GM21717 (cell line): ENCODE measurements at regions not wholly inside any gene's neighbourhood (a gene's known extent, or its start where the extent isn't known, plus 50 kb on each side); places are given as distances from the start of the nearest gene placed in this dataset.
"Not testable (repeated sequence)": the region's sequence is repeated elsewhere in the genome, so short reads cannot be mapped to it uniquely, and the experiment has no call there.

Experiments used
- ATAC-seq: cut with Tn5 transposase; IDR thresholded peaks from one replicate; pipeline ENCODE4 v1.9.1; 2021; ENCODE audit warnings: mild to moderate bottlenecking, moderate library complexity; ENCODE audit not compliant: unreplicated experiment

DNA sequence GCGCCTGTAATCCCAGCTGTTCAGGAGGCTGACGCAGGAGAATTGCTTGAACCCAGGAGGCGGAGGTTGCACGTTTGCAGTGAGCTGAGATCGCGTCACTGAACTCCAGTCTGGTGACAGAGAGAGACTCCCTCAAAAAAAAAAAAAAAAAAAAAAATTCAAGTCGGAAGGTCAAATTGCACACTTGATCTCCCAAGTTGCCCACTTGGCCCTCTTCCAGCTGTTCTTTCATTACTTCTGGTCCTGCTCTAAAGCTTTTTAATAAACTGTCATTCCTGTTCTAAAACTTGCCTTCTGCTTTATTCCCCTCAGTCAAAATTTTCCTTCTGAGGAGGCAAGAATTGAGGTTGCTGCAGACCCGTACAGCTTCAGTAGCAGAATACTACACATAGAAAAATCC, 2358.0 kb downstream of the ARAP2 start:
- no peak for ATAC-seq

GRCh38 chr4:33890841-33891240, 2353.5 kb downstream of the ARAP2 start:
- no peak for ATAC-seq

DNA sequence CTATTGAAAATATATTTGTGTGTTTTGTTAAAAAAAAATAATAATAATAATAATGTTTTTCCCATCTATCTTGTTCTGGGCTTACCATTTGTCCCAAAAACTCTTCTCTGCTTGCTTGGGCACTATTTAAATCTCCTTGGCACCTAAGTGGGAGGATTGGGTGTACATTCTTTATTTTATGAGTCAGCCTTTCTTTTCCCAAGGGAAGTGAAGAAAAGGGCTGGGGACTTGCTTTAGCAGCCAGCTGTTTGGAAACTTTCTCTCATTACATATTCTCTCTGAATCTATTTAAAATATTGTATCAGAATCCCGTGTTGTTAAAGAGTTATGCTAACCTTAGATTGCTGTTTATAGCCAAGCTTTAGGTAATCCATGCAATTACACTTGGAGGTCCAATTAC, 2332.4 kb downstream of the ARAP2 start:
- ATAC-seq = no peak

- ATAC-seq = no peak
Measured at GRCh38 chr4:33914386-33914785, 2329.9 kb downstream of the ARAP2 start.

DNA sequence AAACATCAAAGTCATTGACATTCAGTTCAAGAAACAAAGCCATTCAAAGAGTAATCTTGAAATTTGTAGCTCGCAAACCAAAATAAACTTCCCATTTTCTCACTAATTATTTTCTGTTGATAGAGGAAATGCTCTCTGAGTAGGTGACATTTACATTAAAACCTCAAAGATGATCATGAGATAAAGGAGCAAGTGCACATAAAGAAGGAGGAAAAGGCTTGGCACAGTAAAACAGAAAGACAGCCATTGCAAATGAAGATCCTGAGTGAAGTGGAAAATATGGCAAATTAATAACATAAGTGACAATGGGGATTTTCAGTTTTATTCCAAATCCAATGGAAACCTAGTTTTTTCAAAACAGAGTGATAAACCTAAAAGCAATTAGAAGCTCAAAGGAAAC, 2320.8 kb downstream of the ARAP2 start:
- ATAC-seq = no peak

GRCh38 chr4:33924239-33924638, 2320.1 kb downstream of the ARAP2 start:
- no peak for ATAC-seq

GRCh38 chr4:33924811-33925210, 2319.5 kb downstream of the ARAP2 start:
- ATAC-seq = no peak

GRCh38 chr4:33930497-33930896, 2313.8 kb downstream of the ARAP2 start:
- ATAC-seq = no peak

DNA sequence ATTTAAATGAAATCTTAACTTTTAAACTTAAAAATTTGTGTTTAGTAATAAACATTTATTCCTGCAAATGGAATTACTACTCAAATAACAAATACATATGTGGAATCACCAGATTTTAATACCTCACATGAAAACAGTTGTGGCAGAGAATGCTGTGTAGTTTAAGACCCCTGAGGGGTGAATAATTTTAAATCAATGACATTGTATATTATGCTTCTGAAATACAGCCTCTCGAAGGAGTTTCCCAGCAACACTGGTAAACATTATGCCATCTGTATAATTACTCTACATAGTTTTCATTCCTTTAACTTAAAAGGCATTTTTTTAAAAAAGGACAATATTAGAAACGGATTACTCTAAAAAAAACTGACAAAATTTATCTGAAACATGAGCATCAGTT, 2313.3 kb downstream of the ARAP2 start:
- no peak for ATAC-seq

- no peak for ATAC-seq
Measured at GRCh38 chr4:33940281-33940680, 2304.0 kb downstream of the ARAP2 start.

- ATAC-seq = no peak
Measured at GRCh38 chr4:33941854-33942253, 2302.5 kb downstream of the ARAP2 start.

- no peak for ATAC-seq
Measured at GRCh38 chr4:33948921-33949320, 2295.4 kb downstream of the ARAP2 start.

DNA sequence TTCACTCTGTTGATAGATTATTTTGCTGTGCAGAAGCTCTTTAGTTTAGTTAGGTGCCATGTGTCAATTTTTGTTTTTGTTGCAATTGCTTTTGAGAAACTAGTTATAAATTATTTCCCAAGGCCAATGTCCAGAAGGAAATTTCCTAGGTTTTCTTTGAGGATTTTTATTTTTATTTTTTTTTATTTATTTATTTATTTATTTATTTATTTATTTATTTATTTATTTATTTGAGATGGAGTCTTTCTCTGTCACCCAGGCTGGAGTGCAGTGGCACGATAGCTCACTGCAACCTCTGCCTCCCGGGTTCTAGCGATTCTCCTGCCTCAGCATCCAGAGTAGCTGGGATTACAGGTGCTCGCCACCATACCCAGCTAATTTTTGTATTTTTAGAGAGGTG, 2290.5 kb downstream of the ARAP2 start:
- ATAC-seq = not testable (repeated sequence)

DNA sequence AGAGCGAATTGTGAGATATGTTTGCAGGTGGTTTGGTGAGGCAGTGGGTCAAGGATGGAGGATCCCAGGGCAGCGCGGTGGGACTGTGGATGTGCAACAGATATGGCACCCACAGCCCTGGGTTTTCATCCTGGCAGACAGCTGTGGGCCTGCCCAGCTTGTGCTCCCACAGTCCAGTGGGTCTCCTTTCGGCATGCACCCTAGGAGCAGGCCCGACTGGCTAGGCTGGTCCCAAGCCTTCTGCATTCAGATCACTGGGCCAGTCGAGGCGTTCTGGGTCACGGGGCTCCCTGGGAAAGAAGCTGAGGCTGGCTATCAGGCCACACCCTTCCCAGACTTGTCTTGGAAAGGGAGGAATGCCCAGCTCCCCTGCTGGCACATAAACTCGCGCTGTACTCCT, 2289.6 kb downstream of the ARAP2 start:
- ATAC-seq = no peak

DNA sequence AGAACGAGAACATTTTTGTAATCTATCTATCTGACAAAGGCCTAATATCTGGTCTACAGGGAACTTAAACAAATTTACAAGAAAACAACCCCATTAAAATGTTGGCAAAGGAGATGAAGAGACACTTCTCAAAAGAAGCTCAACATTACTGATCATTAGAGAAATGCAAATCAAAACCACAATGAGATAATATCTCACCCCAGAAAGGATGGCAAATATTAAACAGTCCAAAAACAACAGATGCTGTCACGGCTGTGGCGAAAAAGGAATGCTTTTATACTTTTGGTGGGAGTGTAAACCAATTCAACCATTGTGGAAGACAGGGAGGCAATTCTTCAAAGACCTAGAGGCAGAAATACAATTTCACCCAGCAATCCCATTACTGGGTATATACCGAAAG, 2284.8 kb downstream of the ARAP2 start:
- ATAC-seq = no peak

DNA sequence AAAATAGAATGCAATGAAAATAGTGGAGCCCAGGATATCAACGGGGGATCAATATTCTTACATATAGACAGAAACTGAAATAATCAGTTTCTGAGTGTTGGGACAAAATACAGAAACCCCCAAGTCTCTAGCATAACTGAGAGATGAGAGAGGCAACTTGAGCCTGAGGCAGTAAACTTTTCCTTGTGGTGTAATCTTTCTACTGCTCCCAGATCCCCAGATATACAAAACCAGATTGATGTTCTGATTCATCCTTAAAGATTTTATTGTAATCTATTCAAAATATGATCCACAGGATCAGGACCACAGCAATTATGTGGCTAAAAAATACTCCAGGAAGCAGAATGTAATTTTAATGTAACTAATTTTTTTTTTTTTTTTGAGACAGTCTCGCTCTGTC, 2282.6 kb downstream of the ARAP2 start:
- no peak for ATAC-seq

DNA sequence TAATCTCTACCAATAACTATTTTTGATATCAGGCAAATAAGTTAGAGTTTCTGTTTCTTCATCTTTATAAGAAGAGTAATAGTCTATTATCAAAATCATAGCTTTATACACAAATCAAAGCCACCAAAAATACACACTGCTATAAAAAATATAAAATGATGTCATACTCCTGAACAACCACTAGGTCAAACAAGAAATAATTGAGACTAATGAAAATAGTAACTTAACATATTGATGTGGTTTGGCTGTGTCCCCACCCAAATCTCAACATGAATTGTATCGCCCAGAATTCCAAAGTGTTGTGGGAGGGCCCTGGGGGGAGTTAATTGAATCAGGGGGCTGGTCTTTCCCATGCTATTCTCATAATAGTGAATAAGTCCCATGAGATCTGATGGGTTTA, 2277.5 kb downstream of the ARAP2 start:
- ATAC-seq = no peak

DNA sequence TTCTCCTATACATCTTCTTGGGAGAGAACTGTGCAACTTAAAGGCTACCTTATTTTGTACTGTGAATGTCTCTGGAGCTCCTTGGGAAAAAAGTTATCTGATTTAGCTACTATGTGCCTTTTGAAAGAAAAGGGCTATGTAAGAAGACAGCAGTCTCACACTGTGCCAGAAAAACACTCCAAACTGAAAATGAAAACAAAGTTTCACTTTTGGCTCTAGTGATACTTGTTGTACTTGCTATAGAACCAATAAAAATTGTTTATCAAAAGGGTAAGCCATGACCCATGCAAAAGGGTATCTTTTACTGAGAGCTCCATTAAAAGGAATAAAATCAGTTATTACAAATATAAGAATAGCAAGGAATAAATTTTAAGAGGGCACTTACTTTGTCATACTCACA, 2270.0 kb downstream of the ARAP2 start:
- ATAC-seq = no peak

DNA sequence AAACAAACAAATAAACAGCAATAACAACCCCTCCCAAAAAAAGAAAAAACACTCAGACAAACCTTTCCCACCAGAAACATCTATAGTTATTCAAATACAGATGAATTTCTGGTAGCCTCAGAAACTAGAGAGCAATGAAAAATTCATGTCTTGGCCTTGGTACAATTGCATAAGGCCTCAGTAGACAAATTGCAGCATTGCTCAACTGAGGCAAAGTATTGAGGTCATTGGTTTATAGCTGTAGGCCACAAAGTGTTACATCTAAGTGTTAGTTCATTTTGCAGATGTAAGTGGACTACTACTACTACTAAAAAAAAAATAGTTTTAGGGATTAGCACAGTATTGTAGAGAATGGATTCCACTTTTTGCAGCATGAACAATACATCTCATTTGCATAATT, 2268.3 kb downstream of the ARAP2 start:
- ATAC-seq = no peak

DNA sequence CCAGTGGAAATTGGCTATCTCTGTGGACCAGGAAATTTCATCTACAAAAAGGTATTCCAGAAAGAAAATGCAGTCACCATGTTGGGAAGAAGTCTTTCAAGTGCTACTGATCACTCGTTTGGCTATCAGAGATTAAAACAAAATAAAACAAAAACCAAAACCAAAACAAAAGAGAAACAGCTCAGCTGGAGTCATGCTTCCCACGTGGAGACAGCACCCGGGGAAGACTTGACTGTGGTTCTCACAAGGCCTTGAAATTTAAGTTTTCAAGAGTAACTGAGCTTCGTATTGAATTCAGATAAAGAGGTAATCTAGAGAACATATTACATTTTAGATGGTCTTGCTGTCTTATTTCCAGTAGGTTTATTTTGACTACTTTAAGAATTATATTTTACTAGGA, 2264.5 kb downstream of the ARAP2 start:
- ATAC-seq = not testable (repeated sequence)

DNA sequence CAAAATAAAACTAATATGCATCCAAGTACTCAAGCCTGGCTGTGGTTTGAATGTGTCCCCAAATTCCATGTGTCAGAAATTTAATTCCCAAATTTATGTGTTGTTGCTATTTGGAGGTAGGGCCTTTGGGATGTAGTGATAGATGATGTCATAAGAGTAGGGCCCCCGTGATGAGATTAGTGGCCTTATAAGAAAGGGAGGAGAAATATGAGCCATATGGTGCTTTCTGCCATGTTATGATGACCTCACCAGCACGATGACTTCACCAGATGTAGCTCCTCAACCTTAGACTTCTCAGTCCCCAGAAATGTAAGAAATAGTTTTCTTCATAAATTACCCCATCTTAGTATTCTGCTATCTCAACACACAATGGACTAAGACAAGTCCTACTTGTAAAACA, 2264.0 kb downstream of the ARAP2 start:
- ATAC-seq = no peak

- no peak for ATAC-seq
Measured at GRCh38 chr4:33989820-33990443, 2254.4 kb downstream of the ARAP2 start.

DNA sequence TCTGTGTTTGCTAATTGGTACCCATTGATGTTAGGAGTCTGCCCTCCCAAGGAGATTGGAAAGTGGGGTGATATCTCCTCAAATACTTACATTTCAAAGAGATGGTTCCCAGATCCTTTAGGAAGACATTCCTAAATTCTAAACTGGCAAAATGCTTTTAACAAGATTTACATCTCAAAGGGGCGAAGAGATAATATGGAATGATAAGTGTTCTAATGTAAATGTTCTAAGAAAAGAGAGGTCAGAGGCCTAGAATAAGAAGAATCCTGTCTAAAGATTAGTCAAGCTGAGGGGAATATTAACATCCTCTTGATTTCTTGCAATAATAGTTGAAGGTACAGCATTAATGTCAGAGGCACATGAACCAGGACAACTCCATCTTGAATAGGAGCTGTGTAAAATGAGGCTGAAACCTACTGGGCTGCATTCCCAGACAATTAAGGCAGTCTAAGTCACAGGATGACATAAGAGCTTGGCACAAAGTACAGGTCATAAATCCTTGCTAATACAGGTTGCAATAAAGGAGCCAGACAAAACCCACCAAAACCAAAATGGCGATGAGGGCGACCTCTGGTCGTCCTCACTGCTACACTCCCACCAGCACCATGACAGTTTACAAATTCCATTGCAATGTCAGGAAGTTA, 2248.1 kb downstream of the ARAP2 start:
- no peak for ATAC-seq
